NCI-H187 (cell line): ENCODE measurements at regions not wholly inside any gene's neighbourhood (a gene's known extent, or its start where the extent isn't known, plus 50 kb on each side); places are given as distances from the start of the nearest gene placed in this dataset.

Source experiments
- DNase-seq, 2 experiments: peaks; one replicate each; lab custom pipeline; 2025; lab: John Stamatoyannopoulos, UW

DNA sequence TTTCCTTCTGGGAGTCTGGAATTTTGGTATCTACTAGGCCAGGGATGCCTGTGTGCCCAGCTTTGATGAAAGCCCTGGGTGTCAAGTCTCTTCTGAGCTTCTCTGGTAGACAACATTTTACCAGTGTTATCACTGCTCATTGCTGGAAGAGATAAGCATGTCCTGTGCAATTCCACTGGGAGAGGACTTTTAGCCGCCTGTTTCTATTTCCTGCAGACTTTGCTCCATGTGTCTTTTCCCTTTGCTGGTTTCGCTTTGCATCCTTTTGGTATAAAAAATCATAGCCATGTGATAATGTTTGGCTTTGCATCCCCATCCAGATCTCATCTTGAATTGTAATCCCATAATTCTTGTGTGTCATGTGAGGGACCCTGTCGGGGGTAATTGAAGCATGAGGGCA, 163.2 kb downstream of the SLC28A3 start:
- DNase-seq, result no peak

DNA sequence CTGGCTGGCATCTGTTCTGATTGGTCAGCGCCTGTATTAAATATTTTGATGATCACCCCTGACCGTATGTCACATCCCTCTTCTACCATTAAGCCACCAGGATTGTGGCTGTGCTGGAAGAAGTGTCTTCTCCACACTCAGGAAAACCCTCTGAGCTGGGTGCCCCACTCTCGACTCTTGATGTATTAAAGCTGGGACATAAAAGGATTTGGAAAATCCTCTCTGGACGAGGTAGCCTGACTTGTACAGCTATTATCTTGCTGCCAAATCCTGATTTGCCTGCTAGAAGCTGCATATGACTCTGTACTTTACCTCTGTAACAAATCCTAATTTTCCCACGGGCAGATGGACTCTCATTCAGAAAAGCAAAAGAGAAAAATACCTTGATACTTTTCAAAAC, 161.0 kb downstream of the SLC28A3 start:
- no peak for DNase-seq

- no peak for DNase-seq
These were observed 153.5 kb downstream of the SLC28A3 start for GRCh38 chr9:84187090-84187489.

DNA sequence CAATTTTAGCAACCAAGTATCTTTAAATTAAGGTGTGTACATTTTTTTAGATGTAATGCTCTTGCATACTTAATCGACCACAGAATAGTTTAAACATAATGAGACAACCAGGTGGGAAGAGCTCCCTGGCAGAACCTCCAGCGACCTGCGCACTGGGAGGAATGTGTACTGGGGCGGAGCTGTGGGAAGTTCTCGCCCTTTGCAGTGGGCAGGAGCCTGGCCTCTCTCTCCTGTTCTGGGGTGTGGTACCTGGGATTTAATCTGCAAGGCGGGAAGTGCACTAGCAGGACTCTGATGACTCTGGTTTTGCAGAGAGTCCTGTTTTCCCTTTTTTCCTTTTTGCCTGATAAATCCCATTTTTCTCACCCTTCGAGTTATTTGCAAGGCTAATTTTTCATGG, 150.7 kb downstream of the SLC28A3 start:
- DNase-seq, result no peak

DNA sequence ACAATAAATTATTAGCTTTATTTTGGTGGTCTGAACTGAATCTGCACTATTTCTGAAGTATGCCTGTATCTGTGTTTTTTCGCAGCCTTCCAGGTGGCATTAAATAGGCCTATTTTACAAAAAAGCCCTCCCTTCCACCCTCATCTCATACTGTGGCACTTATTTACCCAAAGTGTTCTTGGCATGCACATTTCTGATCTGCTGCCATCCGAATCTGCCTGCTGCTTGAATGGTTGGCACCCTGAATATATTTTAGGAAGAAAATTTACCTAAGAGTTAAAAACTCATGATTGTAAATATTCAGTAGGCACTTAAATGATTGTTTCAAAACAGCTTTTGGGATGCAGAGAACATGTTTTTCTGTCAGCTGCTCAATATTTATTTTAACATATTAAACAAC, 150.1 kb downstream of the SLC28A3 start:
- no peak for DNase-seq

GRCh38 chr9:84206801-84207370, 133.7 kb downstream of the SLC28A3 start:
- DNase-seq, result no peak

DNA sequence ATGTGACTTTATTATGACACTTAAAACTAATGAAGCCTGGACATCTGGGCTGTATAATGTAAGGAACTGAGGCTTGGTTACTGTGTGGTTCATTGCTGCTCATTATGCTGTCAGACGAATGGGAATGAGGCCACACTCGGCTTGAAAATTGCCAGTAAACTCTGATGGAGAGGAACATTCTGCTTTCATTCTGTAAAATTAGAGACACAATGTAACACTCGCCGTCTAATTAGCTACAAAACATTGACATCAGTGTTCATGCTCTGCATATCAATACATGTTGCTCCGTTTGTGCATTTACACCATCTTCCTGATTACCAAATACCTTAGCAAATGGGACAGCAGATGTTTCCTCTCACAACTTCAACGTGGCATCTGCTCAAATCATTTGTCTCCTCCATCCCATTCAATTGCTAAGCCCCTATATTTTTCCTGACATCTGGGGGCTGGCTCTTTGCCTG, 133.0 kb downstream of the SLC28A3 start:
- DNase-seq, result no peak

GRCh38 chr9:84212246-84212645, 128.3 kb downstream of the SLC28A3 start:
- DNase-seq, result no peak

DNA sequence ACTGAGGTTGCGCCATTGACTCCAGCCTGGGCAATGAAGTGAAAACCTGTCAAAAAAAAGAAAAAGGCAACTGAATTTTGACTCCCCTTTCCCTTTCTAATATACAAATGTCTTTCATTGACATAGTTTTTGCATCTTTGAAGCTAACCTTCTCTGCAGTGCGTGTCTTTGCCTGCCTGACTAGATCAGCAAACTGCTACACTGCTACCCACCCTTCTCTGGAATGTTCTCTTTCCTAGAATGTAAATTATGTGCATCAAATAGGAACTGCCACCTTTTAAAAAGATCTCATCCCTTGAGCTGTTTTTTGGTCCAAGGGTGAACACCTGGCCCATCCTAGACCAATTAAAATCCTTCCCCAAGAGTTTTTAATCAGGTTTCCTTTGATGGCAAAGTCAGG, 127.6 kb downstream of the SLC28A3 start:
- DNase-seq, result no peak

DNA sequence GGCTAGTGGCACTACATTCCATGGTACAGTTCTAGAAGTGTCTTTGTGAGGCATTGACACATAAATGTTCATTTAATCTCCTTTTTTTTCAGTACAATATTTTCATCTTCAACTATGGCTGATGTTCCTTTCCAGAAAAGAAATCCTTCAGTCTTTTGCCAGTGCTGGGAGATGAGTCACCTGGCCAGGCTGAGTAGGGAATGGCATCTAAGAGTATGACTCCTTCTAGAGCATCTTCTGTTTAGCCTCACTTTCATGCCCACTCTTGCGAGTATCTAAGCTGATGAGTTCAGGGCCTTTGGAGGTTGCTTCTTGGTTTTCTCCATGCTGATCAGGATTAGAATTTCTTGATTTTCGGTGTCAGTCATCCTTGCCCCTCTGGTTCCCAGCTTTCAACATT, 124.4 kb downstream of the SLC28A3 start:
- no peak for DNase-seq

GRCh38 chr9:84218322-84218721, 122.2 kb downstream of the SLC28A3 start:
- no peak for DNase-seq

DNA sequence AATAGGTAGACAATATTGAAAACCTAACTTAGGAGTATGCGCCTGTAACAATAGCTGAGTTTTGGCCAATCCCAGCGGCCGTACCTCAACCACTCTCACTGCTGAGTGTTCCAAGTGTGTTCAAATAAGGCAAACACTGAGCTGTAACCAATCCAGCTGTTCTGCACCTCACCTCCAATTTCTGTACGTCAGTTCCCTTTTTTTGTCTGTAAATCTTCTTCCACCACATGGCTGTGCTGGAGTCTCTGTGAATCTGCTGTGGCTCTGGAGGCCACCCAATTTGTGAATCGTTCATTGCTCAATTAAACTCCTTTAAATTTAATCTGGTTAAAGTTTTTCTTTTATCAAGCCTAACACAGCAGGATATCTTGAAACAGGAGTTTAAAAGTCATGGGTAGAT, 116.3 kb downstream of the SLC28A3 start:
- DNase-seq, result no peak
